ENCODE measurements at regions not wholly inside any gene's neighbourhood (a gene's known extent, or its start where the extent isn't known, plus 50 kb on each side); places are given as distances from the start of the nearest gene placed in this dataset.

- H3K27me3 ChIP-seq (ENCODE audit: control insufficient read depth, insufficient read depth, low read length) = no peaks in the 10 kb centered on the region
- WGBS (ENCODE audit: insufficient coverage) = 80% methylated on average over 1 of the region's 1 CpG
Measured at GRCh38 chr13:40180776-40181175, 485.7 kb downstream of the FOXO1 start.

DNA sequence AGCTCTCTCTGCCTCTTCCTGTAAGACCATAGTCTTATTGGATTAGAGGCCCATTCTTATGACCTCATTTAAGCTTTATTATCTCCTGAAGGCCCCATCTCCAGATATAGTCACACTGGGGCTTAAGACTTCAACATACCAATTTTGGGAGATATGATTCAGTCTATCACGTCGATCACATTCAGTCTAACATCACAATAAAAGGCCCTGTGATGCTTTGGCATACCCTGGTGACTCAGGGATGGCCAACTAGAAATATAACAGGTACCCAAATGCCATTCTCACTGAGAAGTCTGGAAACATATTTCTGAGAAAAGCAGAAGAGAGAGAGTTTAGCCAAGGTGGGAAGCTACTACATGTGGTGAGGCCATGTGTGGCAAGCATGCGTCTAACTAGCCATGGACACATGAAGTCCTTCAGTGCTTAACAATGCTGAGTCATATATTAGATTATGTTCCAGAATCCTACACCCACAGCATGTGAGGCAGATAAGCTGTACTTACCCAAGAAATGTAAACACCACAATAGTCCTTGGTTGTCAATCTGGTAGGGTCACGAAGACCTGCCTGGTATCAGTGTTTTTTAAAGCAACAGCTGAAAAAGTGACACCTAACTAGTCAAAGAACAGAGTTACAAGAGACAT, 485.1 kb downstream of the FOXO1 start:
- no peaks in the 10 kb centered on the region for H3K4me1 ChIP-seq (ENCODE audit: control insufficient read depth, insufficient read depth, low read length)
- no peak for DNase-seq (ENCODE audit: low read depth in 4 of 6, low spot score in 6 of 6)
- no peaks in the 10 kb centered on the region for H3K9me3 ChIP-seq (ENCODE audit: control insufficient read depth, insufficient read depth, low read length)
- H3K27ac ChIP-seq (ENCODE audit: low read depth, low read length) = no peak overlapping the region
- no peaks in the 10 kb centered on the region for H3K27me3 ChIP-seq (ENCODE audit: control insufficient read depth, insufficient read depth, low read length)
- no peaks in the 10 kb centered on the region for H3K36me3 ChIP-seq (ENCODE audit: control insufficient read depth, insufficient read depth, low read length)
- no peak overlapping the region for H3K4me3 ChIP-seq (ENCODE audit: low read depth, low read length)
- WGBS (ENCODE audit: insufficient coverage) = no CpG with 5 or more reads among the region's 4 CpGs

More at GRCh38 chr13:40180776-40181175, 485.7 kb downstream of the FOXO1 start:
- H3K27ac ChIP-seq (ENCODE audit: low read depth, low read length) = no peak overlapping the region
- no peak for DNase-seq (ENCODE audit: low read depth in 4 of 6, low spot score in 6 of 6)
- no peaks in the 10 kb centered on the region for H3K36me3 ChIP-seq (ENCODE audit: control insufficient read depth, insufficient read depth, low read length)
- H3K4me1 ChIP-seq (ENCODE audit: control insufficient read depth, insufficient read depth, low read length) = no peaks in the 10 kb centered on the region
- no peak overlapping the region for H3K4me3 ChIP-seq (ENCODE audit: low read depth, low read length)
- H3K9me3 ChIP-seq (ENCODE audit: control insufficient read depth, insufficient read depth, low read length) = no peaks in the 10 kb centered on the region

DNA sequence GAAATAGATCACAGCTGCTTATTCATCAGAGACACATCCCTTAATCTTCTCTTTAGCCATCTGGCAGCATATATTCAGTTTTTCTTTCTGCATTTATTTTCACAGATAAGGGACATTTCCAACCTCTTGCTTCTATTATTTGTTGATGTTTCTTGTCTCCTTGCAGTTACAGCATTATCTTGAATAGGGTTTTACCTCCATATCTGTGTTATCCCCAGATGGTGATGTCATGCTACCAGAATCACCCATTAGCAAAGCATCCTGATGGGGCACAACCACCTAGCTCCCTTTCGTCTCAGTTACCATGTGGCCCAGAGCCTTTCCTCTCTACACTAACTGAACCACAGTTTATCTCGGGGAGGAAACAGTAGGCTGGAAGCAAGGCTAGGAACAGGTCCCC, 483.9 kb downstream of the FOXO1 start:
- H3K4me1 ChIP-seq (ENCODE audit: control insufficient read depth, insufficient read depth, low read length) = peaks cover 3% of the 10 kb centered on the region
- no peak for DNase-seq (ENCODE audit: low read depth in 4 of 6, low spot score in 6 of 6)
- no peak overlapping the region for H3K27ac ChIP-seq (ENCODE audit: low read depth, low read length)
- no peaks in the 10 kb centered on the region for H3K9me3 ChIP-seq (ENCODE audit: control insufficient read depth, insufficient read depth, low read length)
- no peaks in the 10 kb centered on the region for H3K36me3 ChIP-seq (ENCODE audit: control insufficient read depth, insufficient read depth, low read length)
- H3K4me3 ChIP-seq (ENCODE audit: low read depth, low read length) = no peak overlapping the region
- no peaks in the 10 kb centered on the region for H3K27me3 ChIP-seq (ENCODE audit: control insufficient read depth, insufficient read depth, low read length)
- 96% methylated on average over 2 of the region's 2 CpGs for WGBS (ENCODE audit: insufficient coverage)

DNA sequence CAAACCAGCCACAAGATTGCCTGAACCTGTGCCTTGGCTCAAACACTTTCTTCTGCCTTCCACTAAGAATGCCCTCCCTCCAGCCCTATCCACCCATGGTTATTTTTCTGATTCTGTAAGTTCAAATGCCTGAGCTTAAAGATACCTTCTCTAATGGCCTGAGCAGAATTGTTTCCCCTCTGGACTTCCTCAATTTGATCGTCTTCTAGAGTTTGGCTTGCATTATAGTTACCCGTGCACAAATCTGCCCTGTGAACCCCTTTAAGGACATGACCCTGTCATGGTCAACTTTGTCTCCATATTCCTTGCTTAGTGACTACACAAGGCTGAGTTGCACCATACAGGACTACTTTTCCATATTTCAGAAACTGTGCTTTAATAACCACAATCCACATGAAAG, 481.0 kb downstream of the FOXO1 start:
- Histone ChIP-seq H3K27ac (ENCODE audit: low read depth, low read length) (no peak overlapping the region), H3K4me1 (ENCODE audit: control insufficient read depth, insufficient read depth, low read length) (peaks cover 21% of the 10 kb centered on the region), H3K9me3 (ENCODE audit: control insufficient read depth, insufficient read depth, low read length) (no peaks in the 10 kb centered on the region), H3K27me3 (ENCODE audit: control insufficient read depth, insufficient read depth, low read length) (peaks cover 3% of the 10 kb centered on the region), H3K4me3 (ENCODE audit: low read depth, low read length) (no peak overlapping the region), H3K36me3 (ENCODE audit: control insufficient read depth, insufficient read depth, low read length) (no peaks in the 10 kb centered on the region)
- no peak for DNase-seq (ENCODE audit: low read depth in 4 of 6, low spot score in 6 of 6)
- WGBS (ENCODE audit: insufficient coverage) = 100% methylated on average over 2 of the region's 2 CpGs

GRCh38 chr13:40186041-40186440, 480.4 kb downstream of the FOXO1 start:
- 100% methylated on average over 2 of the region's 3 CpGs for WGBS (ENCODE audit: insufficient coverage)
- no peak overlapping the region for H3K27ac ChIP-seq (ENCODE audit: low read depth, low read length)
- peaks cover 3% of the 10 kb centered on the region for H3K27me3 ChIP-seq (ENCODE audit: control insufficient read depth, insufficient read depth, low read length)

DNA sequence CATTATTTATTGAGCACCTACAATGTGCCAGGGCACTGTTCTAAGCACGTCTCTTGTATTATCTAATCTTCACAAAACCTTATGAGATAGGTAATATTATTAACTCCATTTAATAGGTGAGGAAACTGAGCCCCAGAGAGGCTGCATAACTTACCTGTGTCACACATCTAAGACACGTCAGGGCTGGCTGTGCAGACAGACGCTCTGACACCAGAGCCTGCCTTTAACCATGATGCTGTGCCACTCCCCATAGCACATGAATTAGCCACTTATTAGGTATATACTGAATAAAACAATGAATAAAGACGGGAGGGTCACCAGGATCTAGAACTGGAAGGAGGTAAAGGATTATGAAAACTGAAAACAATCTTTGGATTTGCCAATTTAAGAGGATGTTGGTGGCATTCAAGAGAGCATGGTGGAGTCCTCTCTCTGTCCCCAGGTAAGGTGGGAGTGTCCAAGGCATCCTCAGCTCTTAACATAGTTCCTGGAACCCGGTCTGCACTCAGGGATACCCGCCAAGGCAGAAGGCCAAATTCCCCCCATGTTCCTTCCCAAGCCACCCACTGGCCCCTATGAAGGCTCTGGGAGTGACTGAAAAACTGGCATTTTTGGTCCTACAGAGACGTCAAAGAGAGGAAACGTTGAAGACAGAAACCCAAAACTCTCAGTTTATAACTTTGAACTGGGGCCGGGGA, 479.7 kb downstream of the FOXO1 start:
- Histone ChIP-seq H3K27ac (ENCODE audit: low read depth, low read length) (no peak overlapping the region), H3K4me1 (ENCODE audit: control insufficient read depth, insufficient read depth, low read length) (peaks cover 30% of the 10 kb centered on the region), H3K9me3 (ENCODE audit: control insufficient read depth, insufficient read depth, low read length) (no peaks in the 10 kb centered on the region), H3K36me3 (ENCODE audit: control insufficient read depth, insufficient read depth, low read length) (no peaks in the 10 kb centered on the region), H3K4me3 (ENCODE audit: low read depth, low read length) (no peak overlapping the region), H3K27me3 (ENCODE audit: control insufficient read depth, insufficient read depth, low read length) (peaks cover 3% of the 10 kb centered on the region)
- WGBS (ENCODE audit: insufficient coverage) = no CpG with 5 or more reads among the region's 9 CpGs
- no peak for DNase-seq (ENCODE audit: low read depth in 4 of 6, low spot score in 6 of 6)

More at GRCh38 chr13:40186041-40186440, 480.4 kb downstream of the FOXO1 start:
- H3K9me3 ChIP-seq (ENCODE audit: control insufficient read depth, insufficient read depth, low read length) = no peaks in the 10 kb centered on the region
- H3K36me3 ChIP-seq (ENCODE audit: control insufficient read depth, insufficient read depth, low read length) = no peaks in the 10 kb centered on the region
- DNase-seq (ENCODE audit: low read depth in 4 of 6, low spot score in 6 of 6) = no peak
- no peak overlapping the region for H3K4me3 ChIP-seq (ENCODE audit: low read depth, low read length)
- H3K4me1 ChIP-seq (ENCODE audit: control insufficient read depth, insufficient read depth, low read length) = peaks cover 27% of the 10 kb centered on the region

DNA sequence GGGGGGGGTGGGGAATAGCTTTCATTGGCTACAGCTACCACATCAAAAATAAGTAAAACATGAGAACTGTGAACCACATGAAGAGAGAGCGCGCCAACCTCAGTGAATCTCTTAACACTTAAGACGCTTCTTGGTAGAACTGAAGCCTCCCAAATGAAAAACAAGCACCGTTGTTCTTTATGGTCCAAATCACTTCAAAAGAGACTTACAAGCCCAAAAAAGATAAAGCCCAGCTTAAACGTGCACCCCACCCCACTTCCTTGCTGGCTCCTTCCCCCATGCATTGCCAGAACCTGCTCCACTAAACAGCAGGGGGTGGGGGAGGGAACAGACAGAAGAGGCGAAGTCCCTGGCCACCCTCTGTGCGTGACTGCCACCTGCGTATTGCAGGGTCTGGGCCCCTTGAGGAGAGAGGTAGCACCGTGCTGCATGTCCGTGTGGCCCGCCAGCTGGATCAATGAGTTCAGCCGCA, 479.1 kb downstream of the FOXO1 start:
- Histone ChIP-seq H3K4me3 (ENCODE audit: low read depth, low read length) (no peak overlapping the region), H3K4me1 (ENCODE audit: control insufficient read depth, insufficient read depth, low read length) (peaks cover 30% of the 10 kb centered on the region), H3K9me3 (ENCODE audit: control insufficient read depth, insufficient read depth, low read length) (no peaks in the 10 kb centered on the region), H3K27me3 (ENCODE audit: control insufficient read depth, insufficient read depth, low read length) (peaks cover 3% of the 10 kb centered on the region), H3K36me3 (ENCODE audit: control insufficient read depth, insufficient read depth, low read length) (no peaks in the 10 kb centered on the region), H3K27ac (ENCODE audit: low read depth, low read length) (no peak overlapping the region)
- peak in 1 of 6 donors; percentile 40 for DNase-seq (ENCODE audit: low read depth in 4 of 6, low spot score in 6 of 6)
- WGBS (ENCODE audit: insufficient coverage) = 81% methylated on average over 9 of the region's 12 CpGs

DNA sequence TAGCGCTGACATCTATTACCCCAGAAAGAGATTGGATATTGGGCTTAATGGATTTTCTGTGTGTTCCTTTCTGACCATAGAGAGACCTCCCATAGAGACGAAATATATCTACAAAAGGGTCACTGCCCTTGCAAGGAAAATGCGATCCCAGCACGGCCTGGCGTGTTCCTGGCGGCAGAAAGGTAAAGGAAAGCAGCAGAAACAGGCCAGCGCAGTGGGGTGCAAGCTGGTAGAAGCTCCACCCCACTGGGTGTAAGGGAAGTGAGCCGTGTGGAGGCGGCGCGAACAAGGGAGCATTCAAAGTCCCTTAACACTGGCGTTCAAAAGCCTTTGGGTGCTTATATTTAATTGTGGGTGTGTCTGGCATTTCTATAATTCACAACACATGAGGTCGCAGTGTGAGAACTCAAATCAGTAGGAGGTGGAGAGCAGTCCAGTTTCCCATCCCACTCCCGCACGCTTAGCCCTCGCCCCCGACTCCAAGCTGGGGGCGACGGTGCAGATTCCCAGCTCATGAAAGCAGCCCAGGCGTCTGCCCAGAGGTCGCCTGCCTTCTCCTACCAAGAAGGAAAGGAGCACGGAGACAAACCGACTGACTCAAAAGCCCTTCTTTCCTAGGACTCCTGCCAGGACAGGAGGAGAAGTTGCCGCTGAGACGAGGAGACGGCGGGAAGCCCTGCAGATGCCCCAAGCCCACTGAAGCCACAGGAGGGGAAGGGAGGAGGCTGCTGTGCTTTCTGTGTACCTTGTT, 478.4 kb downstream of the FOXO1 start:
- DNase-seq (ENCODE audit: low read depth in 4 of 6, low spot score in 6 of 6) = peak in 1 of 6 donors; percentile 34
- Histone ChIP-seq H3K4me1 (ENCODE audit: control insufficient read depth, insufficient read depth, low read length) (peaks cover 37% of the 10 kb centered on the region), H3K27me3 (ENCODE audit: control insufficient read depth, insufficient read depth, low read length) (peaks cover 3% of the 10 kb centered on the region), H3K27ac (ENCODE audit: low read depth, low read length) (peak overlapping the region; percentile 72), H3K4me3 (ENCODE audit: low read depth, low read length) (no peak overlapping the region), H3K36me3 (ENCODE audit: control insufficient read depth, insufficient read depth, low read length) (no peaks in the 10 kb centered on the region), H3K9me3 (ENCODE audit: control insufficient read depth, insufficient read depth, low read length) (no peaks in the 10 kb centered on the region)
- WGBS (ENCODE audit: insufficient coverage) = 64% methylated on average over 24 of the region's 27 CpGs

- 79% methylated on average over 5 of the region's 6 CpGs for WGBS (ENCODE audit: insufficient coverage)
Measured at GRCh38 chr13:40189426-40189825, 477.0 kb downstream of the FOXO1 start.

More at GRCh38 chr13:40189426-40189825, 477.0 kb downstream of the FOXO1 start:
- Histone ChIP-seq H3K4me3 (ENCODE audit: low read depth, low read length) (no peak overlapping the region), H3K36me3 (ENCODE audit: control insufficient read depth, insufficient read depth, low read length) (no peaks in the 10 kb centered on the region), H3K9me3 (ENCODE audit: control insufficient read depth, insufficient read depth, low read length) (no peaks in the 10 kb centered on the region), H3K27me3 (ENCODE audit: control insufficient read depth, insufficient read depth, low read length) (peaks cover 3% of the 10 kb centered on the region), H3K4me1 (ENCODE audit: control insufficient read depth, insufficient read depth, low read length) (peaks cover 41% of the 10 kb centered on the region), H3K27ac (ENCODE audit: low read depth, low read length) (peak overlapping the region; percentile 87)
- no peak for DNase-seq (ENCODE audit: low read depth in 4 of 6, low spot score in 6 of 6)
